K562 (cell line): ENCODE measurements at regions not wholly inside any gene's neighbourhood (a gene's known extent, or its start where the extent isn't known, plus 50 kb on each side); places are given as distances from the start of the nearest gene placed in this dataset.

Experiments used
- ATAC-seq: fragments of 200-7000 bp; cut with Tn5 transposase; 3 replicates; pipeline ENCODE4 v1.9.1; 2020; ENCODE audit warnings: moderate library complexity
- BruUV-seq: library from RNA; stranded (reverse); fragments of 400-500 nt; replicated peaks from 2 replicates; lab custom pipeline; 2021; lab: Mats Ljungman, UMichigan
- CTCF ChIA-PET: fragments of 300-600 bp; formaldehyde crosslinking; extraction: SDS; loops from one replicate; lab custom pipeline; 2021; ENCODE audit warnings: low intra/inter-chr PET ratio; lab: Yijun Ruan, JAX
- POLR2A ChIA-PET: fragments of 300-600, 350-650 bp; sonication (Branson Sonifier 250); formaldehyde crosslinking; extraction: SDS; loops from one replicate; lab custom pipeline; 2021; ENCODE audit warnings: antibody characterized with exemption, inconsistent platforms; lab: Yijun Ruan, JAX
- DNase-seq, 4 experiments: peaks; one replicate each; pipeline versions ENCODE4 v3.0.0 to v3.0.0-alpha.2; 2011 to 2018; ENCODE audit warnings: low spot score in 3 of 4, mixed read lengths in 3 of 4; ENCODE audit errors: extremely low read depth in 1 of 4
- FAIRE-seq: peaks from 2 replicates; lab custom pipeline; 2011; peaks lifted over from hg19 to GRCh38; lab: Jason Lieb, UNC
- H2AFZ ChIP-seq: 2 replicates; pipeline ENCODE4 v1.6.0; 2011; ENCODE audit warnings: low read depth, low read length, control low read depth, inconsistent platforms
- H3K27ac ChIP-seq: fragments of 200-600 bp; 3 replicates; pipeline ENCODE4 v1.8.0; 2011; ENCODE audit warnings: low read depth, mild to moderate bottlenecking, control low read depth, inconsistent platforms, low read length, moderate library complexity, mixed read lengths; ENCODE audit errors: extremely low read depth
- H3K27me3 ChIP-seq, 2 experiments: fragments of 300-600 bp in 1 of 2; 2 replicates in 1 of 2; 3 replicates in 1 of 2; pipeline versions ENCODE4 v1.6.0 to v1.8.0; 2011; ENCODE audit warnings: inconsistent platforms in 2 of 2, low read length in 2 of 2, mild to moderate bottlenecking in 1 of 2, mixed read lengths in 1 of 2, moderate library complexity in 1 of 2; ENCODE audit not compliant: control insufficient read depth in 2 of 2, insufficient read depth in 2 of 2
- H3K36me3 ChIP-seq: fragments of 300-600 bp; 3 replicates; pipeline ENCODE4 v1.8.0; 2011; ENCODE audit warnings: mild to moderate bottlenecking, low read length, inconsistent platforms; ENCODE audit not compliant: control insufficient read depth, insufficient read depth
- H3K4me1 ChIP-seq, 2 experiments: fragments of 200-600 bp in 1 of 2; replicated peaks in 1 of 2; 2 replicates in 1 of 2; 3 replicates in 1 of 2; pipeline versions ENCODE4 v1.5.1 to v1.8.0; 2011; ENCODE audit warnings: inconsistent platforms in 2 of 2, low read length in 2 of 2, mild to moderate bottlenecking in 1 of 2, mixed read lengths in 1 of 2, moderate library complexity in 1 of 2; ENCODE audit not compliant: control insufficient read depth in 2 of 2, insufficient read depth in 2 of 2
- H3K4me2 ChIP-seq: 2 replicates; pipeline ENCODE4 v1.6.1; 2011; ENCODE audit warnings: low read length, control low read depth, inconsistent platforms, mixed read lengths; ENCODE audit not compliant: insufficient read depth
- H3K4me3 ChIP-seq: fragments of 200-600 bp; sonication (generic), shearing (Covaris generic); 2 replicates; pipeline ENCODE4 v1.5.1; 2016; ENCODE audit warnings: control low read depth, inconsistent platforms
- H3K79me2 ChIP-seq: fragments of 200-600 bp; 3 replicates; pipeline ENCODE4 v1.8.0; 2011; ENCODE audit warnings: low read length, inconsistent platforms; ENCODE audit not compliant: control insufficient read depth, insufficient read depth
- H3K9ac ChIP-seq, 2 experiments: 2 replicates each; pipeline versions ENCODE4 v1.6.0 to v1.6.1; 2011; ENCODE audit warnings: low read depth in 2 of 2, low read length in 2 of 2, control low read depth in 1 of 2, inconsistent platforms in 1 of 2, mild to moderate bottlenecking in 1 of 2, mixed read lengths in 1 of 2; ENCODE audit not compliant: insufficient read depth in 1 of 2
- H3K9me1 ChIP-seq: one replicate; pipeline ENCODE4 v1.6.0; 2011; ENCODE audit warnings: inconsistent platforms, mild to moderate bottlenecking, low read length, moderate library complexity; ENCODE audit not compliant: control insufficient read depth, insufficient read depth
- H3K9me3 ChIP-seq: replicated peaks from 2 replicates; pipeline ENCODE4 v1.5.1; 2011; ENCODE audit warnings: low read depth, low read length, inconsistent platforms; ENCODE audit not compliant: control insufficient read depth, insufficient read depth
- H4K20me1 ChIP-seq: replicated peaks from 2 replicates; pipeline ENCODE4 v1.6.1; 2011; ENCODE audit warnings: low read length, inconsistent platforms, mixed read lengths; ENCODE audit not compliant: control insufficient read depth, insufficient read depth
- ARID2 ChIP-seq: fragments of 450-650 bp; IDR thresholded peaks from 2 replicates; pipeline ENCODE4 v1.6.1; 2017; ENCODE audit warnings: antibody characterized with exemption, mild to moderate bottlenecking
- ARNT ChIP-seq, 2 experiments: fragments of 450-650 bp; IDR thresholded peaks; 2 replicates each; pipeline ENCODE4 v1.6.1; 2016; ENCODE audit warnings: mild to moderate bottlenecking in 1 of 2
- BRCA1 ChIP-seq, 2 experiments: fragments of 450-650 bp in 1 of 2; sonication (generic) in 1 of 2; formaldehyde crosslinking in 1 of 2; IDR thresholded peaks; 2 replicates each; pipeline versions ENCODE4 v1.5.0 to v1.6.1; 2017 to 2020; ENCODE audit warnings: mild to moderate bottlenecking in 1 of 2, missing genetic modification reagents in 1 of 2
- CC2D1A ChIP-seq: fragments of 450-650 bp; IDR thresholded peaks from 2 replicates; pipeline ENCODE4 v1.6.1; 2017; ENCODE audit warnings: mild to moderate bottlenecking
- GABPB1 ChIP-seq: sonication (generic); formaldehyde crosslinking; IDR thresholded peaks from 2 replicates; pipeline ENCODE4 v1.8.0; 2022; ENCODE audit warnings: mild to moderate bottlenecking, missing genetic modification reagents
- KHSRP ChIP-seq: fragments of 450-650 bp; IDR thresholded peaks from 2 replicates; pipeline ENCODE4 v1.6.1; 2017
- KLF1 ChIP-seq: fragments of 450-650 bp; IDR thresholded peaks from 2 replicates; pipeline ENCODE4 v1.6.1; 2016; ENCODE audit warnings: missing genetic modification characterization, missing compliant biosample characterization
- MAX ChIP-seq: sonication (generic); formaldehyde crosslinking; IDR thresholded peaks from 2 replicates; pipeline ENCODE4 v1.9.0; 2022; ENCODE audit warnings: mild to moderate bottlenecking, missing genetic modification reagents
- NFXL1 ChIP-seq: fragments of 450-650 bp; formaldehyde crosslinking; IDR thresholded peaks from 2 replicates; pipeline ENCODE4 v1.4.0; 2021; ENCODE audit warnings: mild to moderate bottlenecking
- TEAD2 ChIP-seq: fragments of 450-650 bp; IDR thresholded peaks from 2 replicates; pipeline ENCODE4 v1.6.1; 2016; ENCODE audit warnings: missing genetic modification characterization, control low read depth, missing compliant biosample characterization
- TSC22D4 ChIP-seq: fragments of 450-650 bp; IDR thresholded peaks from 2 replicates; pipeline ENCODE4 v1.6.1; 2016; ENCODE audit warnings: missing genetic modification characterization, missing biosample characterization, control low read depth
- ZBTB1 ChIP-seq: sonication (generic); formaldehyde crosslinking; IDR thresholded peaks from 2 replicates; pipeline ENCODE4 v1.8.1; 2023; ENCODE audit warnings: missing genetic modification reagents, low read depth, mild to moderate bottlenecking, borderline replicate concordance
- ZBTB33 ChIP-seq: sonication (generic); formaldehyde crosslinking; IDR thresholded peaks from 2 replicates; pipeline ENCODE4 v1.8.1; 2023; ENCODE audit warnings: mild to moderate bottlenecking, missing genetic modification reagents
- ZBTB49 ChIP-seq: sonication (generic); formaldehyde crosslinking; IDR thresholded peaks from 2 replicates; pipeline ENCODE4 v1.8.0; 2022; ENCODE audit warnings: missing genetic modification reagents, mild to moderate bottlenecking, borderline replicate concordance
- ZNF175 ChIP-seq: fragments of 200-800 bp; sonication (Bioruptor generic); IDR thresholded peaks from 2 replicates; pipeline ENCODE4 v1.6.1; 2016; ENCODE audit warnings: low read depth, mild to moderate bottlenecking, missing genetic modification characterization, missing compliant biosample characterization
- in situ Hi-C: fragments of 300-500 bp; cut with MboI; formaldehyde crosslinking; loops from 4 replicates; pipeline ENCODE4 v1.15.0; 2018; ENCODE audit warnings: inconsistent platforms, mixed read lengths
- intact Hi-C: fragments of 100-400 bp; cut with micrococcal nuclease; formaldehyde crosslinking; loops from 2 replicates; pipeline ENCODE4 v1.14.2; 2022

- no peaks in the 10 kb centered on the region for H3K27me3 ChIP-seq
- POLR2A ChIA-PET = no interaction called here
- BruUV-seq = no TSS peak
Observed at GRCh38 chr2:41488888-41489287, 558.9 kb upstream of the PKDCC start.

More at GRCh38 chr2:41488888-41489287, 558.9 kb upstream of the PKDCC start:
- no peak overlapping the region for H3K9ac ChIP-seq
- ATAC-seq (no peak), FAIRE-seq (no peak), DNase-seq (no peak)
- CTCF ChIA-PET = no interaction called here
- H3K4me1 ChIP-seq = no peaks in the 10 kb centered on the region
- in situ Hi-C loops (no loop called here), intact Hi-C loops (no loop called here)
- H4K20me1 ChIP-seq = no peaks in the 10 kb centered on the region
- no peaks in the 10 kb centered on the region for H3K9me3 ChIP-seq
- H3K4me3 ChIP-seq = no peak overlapping the region
- no peaks in the 10 kb centered on the region for H3K9me1 ChIP-seq
- H3K36me3 ChIP-seq = no peaks in the 10 kb centered on the region
- TF ChIP-seq GABPB1 (CRISPR knock-in tag) (no peak), TEAD2 (tag) (no peak), ZBTB1 (CRISPR knock-in tag) (no peak), MAX (CRISPR knock-in tag) (no peak), TSC22D4 (tag) (no peak), KHSRP (no peak), ZBTB33 (CRISPR knock-in tag) (no peak), ARID2 (no peak), ARNT (IDR thresholded peaks at IDR 0.05) (no peak), KLF1 (no peak), CC2D1A (no peak), ZNF175 (CRISPR knock-in tag) (no peak), NFXL1 (CRISPR knock-in tag) (no peak), ZBTB49 (CRISPR knock-in tag) (no peak), BRCA1 (IDR thresholded peaks at IDR 0.05) (no peak), BRCA1 (CRISPR knock-in tag; IDR thresholded peaks at IDR 0.05) (no peak)
- no peak overlapping the region for H2AFZ ChIP-seq
- no peak overlapping the region for H3K27ac ChIP-seq
- H3K79me2 ChIP-seq = no peaks in the 10 kb centered on the region
- no peak overlapping the region for H3K4me2 ChIP-seq
